ENCODE measurements at regions not wholly inside any gene's neighbourhood (a gene's known extent, or its start where the extent isn't known, plus 50 kb on each side); places are given as distances from the start of the nearest gene placed in this dataset.

DNA sequence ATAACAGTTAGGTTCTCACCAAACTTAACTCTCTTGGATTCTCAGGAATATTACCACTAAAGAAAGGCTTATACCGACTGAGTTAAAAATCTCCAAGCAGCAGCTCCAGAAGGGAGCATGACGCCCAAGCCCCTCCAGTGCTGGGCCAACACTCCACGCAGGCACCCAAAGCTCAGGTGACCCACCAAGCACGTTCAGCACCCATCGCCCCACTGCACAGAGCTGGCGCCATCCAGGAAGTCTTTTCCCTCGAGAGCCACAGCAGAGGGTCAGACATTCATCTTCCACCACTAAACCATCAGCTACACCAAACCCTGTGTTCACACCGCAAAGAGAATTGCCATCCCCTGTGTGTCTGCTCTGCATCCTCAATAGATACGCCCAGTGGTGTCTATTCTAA, 65.7 kb downstream of the SOX1 start:
- no peak for DNase-seq (ENCODE audit: low read depth, low spot score)
- ChIA-PET CTCF (no interaction called here), POLR2A (no interaction called here)

More for the DNA sequence above, 65.7 kb downstream of the SOX1 start:
- no TSS peak for BruUV-seq (replicated peaks)
- dilution Hi-C loops (cut with MboI; ENCODE audit: extremely low pct_ligation_motif_present, low sequenced_read_pairs): no loop called here
- Histone ChIP-seq H3K36me3 (ENCODE audit: control insufficient read depth in 2 of 2, extremely low read depth in 1 of 2, insufficient read depth in 2 of 2, low read length in 2 of 2) (no peaks in the 10 kb centered on the region), H3K9ac (replicated peaks; ENCODE audit: extremely low read depth, insufficient read depth, low read length) (no peak overlapping the region), H3K27me3 (ENCODE audit: control insufficient read depth in 2 of 2, insufficient read depth in 2 of 2, low read length in 2 of 2) (no peaks in the 10 kb centered on the region), H3K9me3 (replicated peaks; ENCODE audit: control insufficient read depth, insufficient read depth, low read length) (no peaks in the 10 kb centered on the region), H3K27ac (ENCODE audit: insufficient read depth, low read depth, low read length) (no peak overlapping the region), H3K4me2 (ENCODE audit: insufficient read depth, low read length) (no peak overlapping the region), H4K20me1 (replicated peaks; ENCODE audit: control insufficient read depth, extremely low read depth, insufficient read depth, low read length) (no peaks in the 10 kb centered on the region), H3K9me1 (replicated peaks; ENCODE audit: control insufficient read depth, extremely low read depth, insufficient read depth, low read length) (no peaks in the 10 kb centered on the region), H3K4me3 (replicated peaks in 1 of 3; ENCODE audit: insufficient read depth in 1 of 3, low read depth in 1 of 3, low read length in 3 of 3) (no peak overlapping the region), H3K79me2 (ENCODE audit: control insufficient read depth, insufficient read depth, low read length) (no peaks in the 10 kb centered on the region), H2AFZ (ENCODE audit: low read depth, low read length) (no peak overlapping the region), H3K4me1 (ENCODE audit: control insufficient read depth, extremely low read depth, insufficient read depth, low read length) (no peaks in the 10 kb centered on the region)
- no peak for FAIRE-seq
- intact Hi-C loops (cut with micrococcal nuclease): no loop called here
- TF ChIP-seq GATA2 (IDR thresholded peaks at IDR 0.05; ENCODE audit: insufficient read depth, insufficient read length, low read depth, low read length) (no peak), POLR2A (IDR thresholded peaks at IDR 0.05; ENCODE audit: low read depth, low read length) (no peak), POLR2AphosphoS5 (IDR thresholded peaks at IDR 0.05; ENCODE audit: insufficient read depth, low read depth, low read length) (no peak), EZH2 (IDR thresholded peaks at IDR 0.05; ENCODE audit: borderline replicate concordance, low read depth, low read length, severe bottlenecking) (no peak), JUN (IDR thresholded peaks at IDR 0.05; ENCODE audit: borderline replicate concordance, insufficient read depth, insufficient read length, low read depth) (no peak), MYC (IDR thresholded peaks at IDR 0.05; ENCODE audit: low read depth, low read length) (no peak), FOS (IDR thresholded peaks at IDR 0.05; ENCODE audit: borderline replicate concordance, insufficient read depth, low read length) (no peak)
- TF ChIP-seq, protein P1, sequence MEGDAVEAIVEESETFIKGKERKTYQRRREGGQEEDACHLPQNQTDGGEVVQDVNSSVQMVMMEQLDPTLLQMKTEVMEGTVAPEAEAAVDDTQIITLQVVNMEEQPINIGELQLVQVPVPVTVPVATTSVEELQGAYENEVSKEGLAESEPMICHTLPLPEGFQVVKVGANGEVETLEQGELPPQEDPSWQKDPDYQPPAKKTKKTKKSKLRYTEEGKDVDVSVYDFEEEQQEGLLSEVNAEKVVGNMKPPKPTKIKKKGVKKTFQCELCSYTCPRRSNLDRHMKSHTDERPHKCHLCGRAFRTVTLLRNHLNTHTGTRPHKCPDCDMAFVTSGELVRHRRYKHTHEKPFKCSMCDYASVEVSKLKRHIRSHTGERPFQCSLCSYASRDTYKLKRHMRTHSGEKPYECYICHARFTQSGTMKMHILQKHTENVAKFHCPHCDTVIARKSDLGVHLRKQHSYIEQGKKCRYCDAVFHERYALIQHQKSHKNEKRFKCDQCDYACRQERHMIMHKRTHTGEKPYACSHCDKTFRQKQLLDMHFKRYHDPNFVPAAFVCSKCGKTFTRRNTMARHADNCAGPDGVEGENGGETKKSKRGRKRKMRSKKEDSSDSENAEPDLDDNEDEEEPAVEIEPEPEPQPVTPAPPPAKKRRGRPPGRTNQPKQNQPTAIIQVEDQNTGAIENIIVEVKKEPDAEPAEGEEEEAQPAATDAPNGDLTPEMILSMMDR (IDR thresholded peaks at IDR 0.05; ENCODE audit: extremely low read depth in 1 of 2, insufficient read depth in 1 of 2, low read depth in 1 of 2, low read length in 2 of 2): no peak
- TF ChIP-seq, protein P2, sequence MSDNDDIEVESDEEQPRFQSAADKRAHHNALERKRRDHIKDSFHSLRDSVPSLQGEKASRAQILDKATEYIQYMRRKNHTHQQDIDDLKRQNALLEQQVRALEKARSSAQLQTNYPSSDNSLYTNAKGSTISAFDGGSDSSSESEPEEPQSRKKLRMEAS (IDR thresholded peaks at IDR 0.05; ENCODE audit: insufficient read depth, insufficient read length): no peak
